ENCODE measurements at regions not wholly inside any gene's neighbourhood (a gene's known extent, or its start where the extent isn't known, plus 50 kb on each side); places are given as distances from the start of the nearest gene placed in this dataset.

- no peak for TF ChIP-seq ZNF274 (IDR thresholded peaks at IDR 0.05; ENCODE audit: low read depth, low read length)
- TF ChIP-seq SUZ12 (IDR thresholded peaks at IDR 0.05; ENCODE audit: extremely low read depth, insufficient read depth, insufficient read length), result no peak
Measured at GRCh38 chr14:40309124-40309523, 876.9 kb upstream of the FBXO33 start.
